ENCODE measurements at regions not wholly inside any gene's neighbourhood (a gene's known extent, or its start where the extent isn't known, plus 50 kb on each side); places are given as distances from the start of the nearest gene placed in this dataset.
"Not testable (repeated sequence)": the region's sequence is repeated elsewhere in the genome, so short reads cannot be mapped to it uniquely, and the experiment has no call there.

GRCh38 chr16:27600381-27600780, 50.4 kb downstream of the KATNIP start:
- DNase-seq, result no peak

DNA sequence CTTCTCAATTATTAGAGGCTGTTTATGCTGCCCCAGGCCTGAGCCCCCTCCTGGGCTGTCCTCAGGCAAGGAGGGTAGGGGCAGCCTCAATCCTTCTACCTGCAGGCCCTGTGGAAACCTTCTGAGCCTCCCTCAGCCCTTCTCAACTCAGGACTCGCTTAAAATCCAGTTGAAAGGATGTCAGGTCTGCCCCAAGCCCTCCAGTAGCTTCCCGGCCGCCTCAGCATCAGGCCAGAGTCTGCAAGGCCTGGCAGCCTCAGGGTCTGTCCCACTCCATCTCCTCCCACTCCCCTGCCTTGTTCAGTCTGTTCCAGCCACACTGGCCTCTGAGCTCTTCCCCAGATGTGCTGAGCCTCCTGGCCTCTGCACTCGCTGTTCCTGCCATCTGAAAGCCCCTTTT, 52.2 kb downstream of the KATNIP start:
- no peak for DNase-seq

DNA sequence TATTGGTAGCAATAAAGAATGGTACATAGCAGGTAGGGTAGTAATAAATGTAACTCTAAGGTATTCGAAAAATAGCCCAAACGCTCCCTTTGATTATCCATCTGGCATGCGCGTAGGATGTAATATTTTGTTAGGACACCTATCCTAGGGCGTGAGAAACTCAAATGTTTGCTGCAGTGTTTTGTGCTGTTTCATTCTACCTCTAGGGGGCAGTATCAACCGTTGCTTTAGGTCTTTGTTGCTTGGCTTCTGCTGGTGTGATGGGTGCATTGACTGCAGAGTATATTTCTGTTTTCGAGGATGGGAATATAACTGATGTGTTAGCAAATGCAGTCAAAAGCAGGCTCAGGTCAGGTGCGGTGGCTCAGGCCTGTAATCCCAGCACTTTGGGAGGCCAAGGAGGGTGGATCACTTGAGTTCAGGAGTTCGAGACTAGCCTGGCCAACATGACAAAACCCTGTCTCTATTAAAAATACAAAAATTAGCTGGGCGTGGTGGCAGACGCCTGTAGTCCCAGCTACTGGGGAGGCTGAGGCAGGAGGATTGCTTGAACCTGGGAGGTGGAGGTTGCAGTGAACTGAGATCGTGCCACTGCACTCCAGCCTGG, 55.7 kb downstream of the KATNIP start:
- not testable (repeated sequence) for DNase-seq

DNA sequence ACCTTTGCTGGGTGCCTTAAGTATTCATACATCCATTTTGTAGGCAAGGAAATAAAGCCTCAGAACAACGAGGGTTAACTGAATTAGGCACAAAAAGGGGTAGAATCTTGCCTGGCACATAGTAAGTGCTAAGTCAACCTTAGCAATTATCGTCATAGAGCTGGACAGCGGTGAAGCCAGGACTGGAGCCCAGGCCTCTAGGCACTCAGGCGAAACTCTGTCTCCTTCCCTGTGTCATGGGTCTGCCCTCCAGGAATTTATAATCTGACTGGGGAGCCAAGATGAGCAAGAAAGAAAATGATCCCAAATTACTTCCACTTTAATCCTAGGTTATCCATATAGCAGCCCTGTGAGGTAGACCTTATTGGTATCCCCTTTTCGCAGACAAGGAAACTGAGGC, 61.4 kb downstream of the KATNIP start:
- no peak for DNase-seq

DNA sequence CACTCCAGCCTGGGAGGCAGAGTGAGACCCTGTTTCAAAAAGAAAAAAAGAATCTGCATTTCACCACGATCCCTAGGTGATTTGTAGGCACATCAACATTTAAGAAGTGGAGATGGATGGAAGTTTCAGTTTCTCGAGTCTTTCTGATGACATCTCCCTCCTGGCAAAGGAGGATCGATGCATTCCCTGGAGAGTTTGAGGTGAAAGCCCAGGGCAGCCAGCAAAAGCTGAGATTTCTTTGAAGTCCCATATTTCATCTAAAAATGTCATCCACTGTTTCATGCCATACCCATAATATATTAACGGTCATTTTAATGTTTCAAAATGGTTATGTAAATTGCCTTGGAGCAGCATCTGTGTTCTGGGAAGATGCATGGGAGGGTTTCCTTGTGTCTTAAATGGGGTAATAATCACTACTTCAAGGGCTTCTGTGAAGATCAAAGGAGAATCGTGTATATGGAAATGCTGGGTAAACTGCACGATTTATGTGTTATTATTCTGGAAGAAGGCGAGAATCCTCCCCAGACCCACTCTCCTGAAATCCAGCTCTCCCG, 63.4 kb downstream of the KATNIP start:
- DNase-seq, result no peak

DNA sequence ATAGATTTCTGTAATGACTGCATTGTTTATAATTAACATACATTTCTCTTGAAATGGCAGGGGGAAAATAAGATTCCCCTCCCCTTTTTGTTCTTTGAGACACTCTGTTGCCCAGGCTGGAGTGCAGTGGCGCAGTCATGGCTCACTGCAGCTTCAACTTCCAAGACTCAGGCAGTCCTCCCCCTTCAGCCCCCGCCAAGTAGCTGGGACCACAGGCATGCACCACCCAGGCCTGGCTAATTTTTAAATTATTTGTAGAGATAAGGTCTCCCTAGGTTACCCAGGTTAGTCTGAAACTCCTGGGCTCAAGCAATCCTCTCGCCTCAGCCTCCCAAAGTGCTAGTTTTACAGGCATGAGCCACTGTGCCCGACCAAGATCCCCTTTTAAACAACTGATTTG, 67.7 kb downstream of the KATNIP start:
- DNase-seq, result no peak

DNA sequence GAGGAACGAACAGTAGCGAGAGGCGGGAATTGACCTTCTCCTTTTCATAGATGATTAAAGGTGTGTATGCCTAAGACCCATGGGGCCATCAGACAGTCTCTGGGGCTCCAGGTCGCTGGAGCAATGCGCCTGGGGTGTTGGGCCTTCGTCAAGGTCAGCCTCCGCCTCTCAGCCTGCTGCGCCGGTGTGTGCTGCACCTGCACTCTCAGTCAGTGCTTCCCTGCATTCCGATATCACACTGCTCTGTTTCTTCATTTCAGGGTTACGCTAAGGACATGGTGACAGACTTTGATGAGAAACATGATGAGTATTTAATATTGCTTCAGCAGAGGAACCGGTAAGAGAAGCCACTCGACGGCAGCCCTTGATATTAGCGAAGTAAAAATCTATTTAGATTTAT, 68.2 kb downstream of the KATNIP start:
- no peak for DNase-seq

GRCh38 chr16:27618606-27619327, 68.8 kb downstream of the KATNIP start:
- no peak for DNase-seq

- DNase-seq, result no peak
Measured at GRCh38 chr16:27620541-27620940, 70.6 kb downstream of the KATNIP start.

DNA sequence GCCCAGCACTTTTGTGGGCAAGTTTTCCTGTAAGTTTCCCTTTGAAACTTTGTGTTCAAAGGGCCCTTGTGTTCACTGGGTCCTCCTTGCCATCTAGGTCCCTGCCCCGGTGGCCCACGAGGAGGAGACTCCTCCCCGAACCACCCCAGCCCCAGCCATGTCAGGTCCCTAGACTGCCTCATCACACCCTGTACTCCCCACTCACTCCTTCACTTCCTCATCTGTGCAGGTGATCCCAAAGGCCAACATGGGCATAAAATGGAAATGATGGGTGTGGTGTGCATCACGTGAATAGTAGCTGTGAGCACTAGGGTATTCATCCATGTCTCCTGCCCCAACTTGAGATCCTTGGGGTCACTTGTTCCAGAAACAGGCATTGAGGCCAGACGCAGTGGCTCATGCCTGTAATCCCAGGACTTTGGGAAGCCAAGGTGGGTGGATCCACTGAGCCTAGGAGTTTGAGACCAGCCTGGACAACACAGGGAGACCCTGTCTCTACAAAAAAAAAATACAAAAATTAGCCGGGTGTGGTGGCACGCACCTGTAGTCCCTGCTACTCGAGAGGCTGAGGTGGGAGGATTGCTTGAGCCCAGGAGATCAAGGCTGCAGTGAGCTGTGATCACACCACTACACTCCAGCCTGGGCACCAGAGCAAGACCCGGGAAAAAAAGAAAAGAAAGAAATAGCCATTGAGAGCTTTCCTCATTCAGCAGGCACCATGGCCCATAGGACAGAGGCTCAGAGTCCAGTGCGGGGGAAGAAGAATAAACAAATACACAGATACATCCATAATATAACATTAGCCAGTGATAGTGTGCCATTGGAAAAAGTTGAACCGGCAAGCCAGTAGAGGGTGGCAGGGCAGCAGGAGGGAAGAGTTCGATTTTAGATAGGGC, 74.5 kb downstream of the KATNIP start:
- no peak for DNase-seq

DNA sequence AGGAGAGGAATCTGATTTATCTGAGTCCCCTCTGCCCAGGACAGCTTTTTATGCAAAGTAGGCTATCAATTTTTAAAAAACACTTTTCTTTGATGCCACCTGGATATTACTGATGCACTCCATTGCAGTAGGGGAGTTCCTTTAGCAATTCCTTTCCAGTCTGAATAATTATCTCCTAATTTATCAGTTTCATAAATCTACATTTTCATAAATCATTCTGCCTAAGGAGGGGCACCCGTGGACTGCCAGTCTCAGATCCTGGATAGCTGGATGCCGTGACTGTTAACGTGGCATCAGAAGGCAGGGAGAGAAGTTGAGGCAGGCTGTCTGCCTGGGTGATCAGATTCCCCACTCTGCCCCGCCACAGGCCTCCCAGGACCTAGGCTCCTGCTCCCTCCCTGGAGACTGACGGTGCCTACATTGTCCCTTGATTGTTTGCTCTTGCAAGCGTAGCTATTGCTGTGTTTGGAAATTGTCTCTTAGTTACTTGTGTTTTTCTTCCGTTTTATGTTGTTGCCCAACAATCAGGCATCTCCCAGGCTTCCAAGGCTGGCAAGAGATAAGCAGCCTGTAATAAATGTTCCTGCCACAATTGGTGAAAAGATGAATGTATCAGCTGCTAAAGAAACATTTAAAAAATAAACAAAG, 75.2 kb downstream of the KATNIP start:
- no peak for DNase-seq

DNA sequence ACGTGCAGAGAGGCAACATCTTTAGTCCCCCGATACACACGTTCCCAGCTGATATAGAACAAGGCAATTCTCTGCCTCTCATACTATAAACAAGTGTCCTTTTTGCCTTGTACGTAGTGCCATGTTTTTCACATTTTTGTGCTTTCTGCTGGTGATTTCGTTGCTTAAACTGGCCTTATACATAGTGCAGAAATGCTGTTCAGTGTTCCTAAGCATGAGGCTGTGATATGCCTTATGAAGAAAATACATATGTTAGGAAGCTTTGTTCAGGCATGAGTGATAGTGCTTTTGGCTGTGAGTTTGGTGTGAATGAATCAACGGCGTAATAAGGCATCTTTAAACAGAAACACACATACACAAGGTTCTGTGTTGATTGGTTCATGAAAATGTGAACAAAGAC, 77.2 kb downstream of the KATNIP start:
- DNase-seq, result no peak

DNA sequence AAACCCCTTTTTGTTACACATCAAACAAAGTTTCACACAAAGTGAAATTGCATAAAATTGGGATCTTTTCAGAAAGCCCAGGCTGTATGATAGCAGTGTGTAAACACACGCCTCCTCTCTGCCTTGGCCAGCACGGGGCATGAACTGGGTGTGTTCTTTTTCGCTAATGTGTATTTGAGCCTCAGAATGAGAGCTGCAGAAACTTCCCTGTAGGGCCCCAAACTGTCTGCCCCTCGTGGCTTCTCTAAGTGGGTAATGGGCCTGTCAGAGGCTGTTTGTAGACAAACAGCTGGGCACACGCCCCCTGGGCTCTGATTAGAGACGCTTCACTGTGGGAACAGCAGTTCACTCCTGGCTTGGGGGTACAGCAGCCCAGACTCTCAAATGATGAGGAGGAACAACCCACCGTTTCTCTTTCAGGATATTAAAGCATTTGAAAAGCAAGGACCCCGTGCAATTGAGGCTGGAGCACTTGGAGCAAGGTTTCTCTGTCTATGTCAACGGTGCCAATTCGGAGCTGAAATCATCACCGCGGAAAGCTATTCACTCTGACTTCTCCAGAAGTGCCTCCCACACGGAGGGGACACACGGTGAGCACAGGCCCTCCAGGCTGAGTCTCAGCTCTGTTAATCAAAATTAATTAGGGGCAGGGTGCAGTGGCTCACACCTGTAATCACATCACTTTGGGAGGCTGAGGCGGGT, 78.4 kb downstream of the KATNIP start:
- DNase-seq, result no peak

- not testable (repeated sequence) for DNase-seq
Measured at GRCh38 chr16:27628943-27629462, 79.1 kb downstream of the KATNIP start.

- no peak for DNase-seq
Measured at GRCh38 chr16:27632216-27632615, 82.3 kb downstream of the KATNIP start.

DNA sequence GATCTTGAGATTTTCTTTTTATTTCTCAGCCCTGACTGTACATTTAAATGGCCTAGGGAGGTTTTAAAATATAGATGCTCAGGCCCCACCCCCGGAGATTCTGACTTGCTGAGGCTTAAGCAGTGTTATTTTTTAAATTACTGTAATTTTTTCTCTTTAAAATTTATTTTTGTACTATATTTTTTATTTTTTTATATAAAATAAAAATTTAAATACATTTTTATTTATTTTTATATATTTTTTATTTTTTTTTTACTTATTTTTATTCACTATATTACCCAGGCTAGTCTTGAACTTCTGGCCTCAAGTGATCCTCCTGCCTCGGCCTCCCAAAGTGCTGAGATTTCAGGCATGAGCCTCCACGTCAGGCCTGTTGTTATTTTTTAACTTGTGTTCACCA, 83.3 kb downstream of the KATNIP start:
- no peak for DNase-seq

- no peak for DNase-seq
Measured at GRCh38 chr16:27633721-27634120, 83.8 kb downstream of the KATNIP start.

GRCh38 chr16:27634779-27635178, 84.8 kb downstream of the KATNIP start:
- DNase-seq, result no peak

DNA sequence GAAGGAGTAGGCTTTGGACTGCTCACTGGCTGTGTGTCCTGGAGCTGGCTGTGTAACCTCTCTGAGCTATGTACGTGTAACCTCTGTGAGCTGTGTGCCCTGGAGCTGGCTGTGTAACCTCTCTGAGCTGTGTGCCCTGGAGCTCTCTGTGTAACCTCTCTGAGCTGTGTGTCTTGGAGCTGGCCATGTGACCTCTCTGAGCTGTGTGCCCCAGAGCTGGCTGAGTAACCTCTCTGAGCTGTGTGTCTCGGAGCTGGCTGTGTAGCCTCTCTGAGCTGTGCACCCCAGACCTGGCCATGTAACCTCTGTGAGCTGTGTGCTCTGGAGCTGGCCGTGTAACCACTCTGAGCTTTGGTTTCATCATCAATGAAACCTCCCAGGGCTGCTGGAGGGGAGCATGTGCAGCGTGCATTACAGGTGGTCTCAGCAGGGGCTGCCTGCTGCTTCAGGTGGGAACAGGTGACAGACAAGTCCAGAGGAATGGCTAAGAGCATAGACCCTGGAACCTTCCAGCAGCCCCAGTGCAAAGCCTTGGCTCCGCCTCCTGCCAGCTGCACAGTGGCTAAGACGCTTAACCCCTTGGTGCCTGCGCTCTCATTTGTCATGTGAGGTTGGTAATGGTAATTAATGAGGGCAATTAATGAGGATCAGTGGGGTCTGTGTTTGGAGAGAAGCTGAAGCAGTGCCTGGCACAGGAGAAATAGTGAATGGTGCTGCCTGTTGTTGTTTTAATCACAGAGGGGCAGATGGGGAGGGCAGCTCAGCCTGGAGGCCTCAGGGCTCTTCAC, 86.7 kb downstream of the KATNIP start:
- DNase-seq, result no peak

DNA sequence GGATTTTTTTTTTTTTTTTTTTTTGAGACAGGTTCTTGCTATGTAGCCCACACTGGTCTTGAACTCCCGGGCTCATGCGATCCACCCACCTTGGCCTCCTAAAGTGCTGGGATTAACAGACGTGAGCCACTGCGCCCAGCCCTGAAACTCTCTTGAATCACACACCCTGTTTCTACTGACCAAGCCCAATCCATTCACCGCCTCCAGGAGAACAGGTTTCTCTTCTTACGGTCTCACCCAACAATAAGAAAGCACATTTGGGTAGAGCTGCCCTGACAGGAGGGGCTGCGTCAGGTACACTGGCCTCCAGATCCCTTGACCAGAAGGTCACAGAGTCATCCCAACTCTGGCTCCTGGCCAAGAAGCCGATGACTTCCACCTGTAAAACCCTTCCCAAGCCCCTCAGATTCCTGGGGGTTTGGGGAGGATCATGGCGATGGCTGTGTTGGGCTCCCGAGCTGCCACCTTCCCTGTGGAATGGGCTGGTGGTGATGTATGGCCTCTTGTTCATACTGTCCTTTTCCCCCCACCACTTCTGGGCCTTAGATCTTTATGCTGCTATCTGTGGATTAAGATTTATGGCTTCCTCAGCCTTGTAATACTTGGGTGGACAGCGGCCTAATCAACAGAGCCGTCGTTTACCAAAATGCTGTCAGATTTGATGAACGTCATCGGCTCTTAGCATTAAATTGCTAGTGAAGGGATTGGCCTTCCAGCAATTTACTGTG, 89.1 kb downstream of the KATNIP start:
- no peak for DNase-seq

Data from cerebellar nuclear complex (tissue), 1 donor.